ENCODE measurements at regions not wholly inside any gene's neighbourhood (a gene's known extent, or its start where the extent isn't known, plus 50 kb on each side); places are given as distances from the start of the nearest gene placed in this dataset.

- ATAC-seq (ENCODE audit: low read depth), result no peak
- Histone ChIP-seq H3K4me1 (ENCODE audit: control insufficient read depth, insufficient read depth, low read length) (no peaks in the 10 kb centered on the region), H3K4me3 (ENCODE audit: insufficient read depth, low read depth, low read length) (no peak overlapping the region), H2BK15ac (ENCODE audit: low read depth, low read length) (no peak overlapping the region), H3K56ac (ENCODE audit: extremely low read depth, insufficient read depth, low read length) (no peak overlapping the region), H3K18ac (ENCODE audit: low read depth, low read length) (no peak overlapping the region), H2AK5ac (ENCODE audit: low read depth, low read length) (no peak overlapping the region), H4K8ac (ENCODE audit: low read depth in 2 of 2, low read length in 2 of 2) (no peak overlapping the region), H2BK5ac (ENCODE audit: low read depth, low read length, poor library complexity, severe bottlenecking) (no peak overlapping the region), H4K20me1 (ENCODE audit: insufficient read depth, low read length) (no peaks in the 10 kb centered on the region), H3K9me3 (ENCODE audit: control insufficient read depth, insufficient read depth, low read length) (no peaks in the 10 kb centered on the region), H3K4ac (ENCODE audit: low read depth, low read length) (no peak overlapping the region), H4K91ac (ENCODE audit: insufficient read depth, low read depth, low read length) (no peak overlapping the region), H3K4me2 (ENCODE audit: low read depth, low read length) (no peak overlapping the region), H3K14ac (replicated peaks; ENCODE audit: low read depth, low read length) (no peak overlapping the region), H4K5ac (ENCODE audit: low read depth, low read length) (no peak overlapping the region), H3K36me3 (ENCODE audit: control insufficient read depth, insufficient read depth, low read length) (no peaks in the 10 kb centered on the region), H2AK9ac (replicated peaks; ENCODE audit: low read depth, low read length, poor library complexity) (no peak overlapping the region), H2BK20ac (ENCODE audit: low read depth, low read length) (no peak overlapping the region), H3K27me3 (ENCODE audit: control insufficient read depth, insufficient read depth, low read length) (no peaks in the 10 kb centered on the region), H3K23ac (ENCODE audit: low read depth, low read length) (no peak overlapping the region), H3K79me1 (ENCODE audit: low read depth in 1 of 2, low read length in 2 of 2) (no peaks in the 10 kb centered on the region), H2AFZ (replicated peaks; ENCODE audit: low read length, poor library complexity) (no peak overlapping the region), H3K9me1 (ENCODE audit: insufficient read depth, low read length) (no peaks in the 10 kb centered on the region), H3K9ac (ENCODE audit: low read depth, low read length) (no peak overlapping the region), H3K27ac (ENCODE audit: insufficient read depth, low read length) (no peak overlapping the region), H2BK120ac (ENCODE audit: low read depth, low read length) (no peak overlapping the region)
- in situ Hi-C loops (cut with MboI; ENCODE audit: low sequenced_read_pairs), result no loop called here
- TF ChIP-seq RCOR1 (IDR thresholded peaks at IDR 0.05; ENCODE audit: insufficient replicate concordance, low read length) (no peak), NFE2L2 (IDR thresholded peaks at IDR 0.05; ENCODE audit: low read depth, low read length) (no peak), FOS (IDR thresholded peaks at IDR 0.05; ENCODE audit: low read depth, low read length) (no peak), MAFK (IDR thresholded peaks at IDR 0.05; ENCODE audit: low read depth, low read length) (no peak), RAD21 (IDR thresholded peaks at IDR 0.05; ENCODE audit: low read length) (no peak), MAZ (IDR thresholded peaks at IDR 0.05; ENCODE audit: borderline replicate concordance, low read depth, low read length) (no peak), USF2 (IDR thresholded peaks at IDR 0.05; ENCODE audit: low read depth, low read length) (no peak), SMC3 (IDR thresholded peaks at IDR 0.05; ENCODE audit: low read depth, low read length) (no peak), RFX5 (IDR thresholded peaks at IDR 0.05; ENCODE audit: low read depth, low read length) (no peak), MXI1 (IDR thresholded peaks at IDR 0.05; ENCODE audit: borderline replicate concordance, low read depth, low read length) (no peak), POLR2A (IDR thresholded peaks at IDR 0.05; ENCODE audit: low read depth, low read length) (no peak), CEBPB (IDR thresholded peaks at IDR 0.05; ENCODE audit: low read depth, low read length) (no peak), CHD1 (IDR thresholded peaks at IDR 0.05; ENCODE audit: low read depth, low read length) (no peak), BHLHE40 (IDR thresholded peaks at IDR 0.05; ENCODE audit: low read depth, low read length) (no peak)
- TF ChIP-seq, protein P1, sequence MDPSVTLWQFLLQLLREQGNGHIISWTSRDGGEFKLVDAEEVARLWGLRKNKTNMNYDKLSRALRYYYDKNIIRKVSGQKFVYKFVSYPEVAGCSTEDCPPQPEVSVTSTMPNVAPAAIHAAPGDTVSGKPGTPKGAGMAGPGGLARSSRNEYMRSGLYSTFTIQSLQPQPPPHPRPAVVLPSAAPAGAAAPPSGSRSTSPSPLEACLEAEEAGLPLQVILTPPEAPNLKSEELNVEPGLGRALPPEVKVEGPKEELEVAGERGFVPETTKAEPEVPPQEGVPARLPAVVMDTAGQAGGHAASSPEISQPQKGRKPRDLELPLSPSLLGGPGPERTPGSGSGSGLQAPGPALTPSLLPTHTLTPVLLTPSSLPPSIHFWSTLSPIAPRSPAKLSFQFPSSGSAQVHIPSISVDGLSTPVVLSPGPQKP (IDR thresholded peaks at IDR 0.05; ENCODE audit: borderline replicate concordance, low read depth, low read length), result no peak
- TF ChIP-seq, protein P2, sequence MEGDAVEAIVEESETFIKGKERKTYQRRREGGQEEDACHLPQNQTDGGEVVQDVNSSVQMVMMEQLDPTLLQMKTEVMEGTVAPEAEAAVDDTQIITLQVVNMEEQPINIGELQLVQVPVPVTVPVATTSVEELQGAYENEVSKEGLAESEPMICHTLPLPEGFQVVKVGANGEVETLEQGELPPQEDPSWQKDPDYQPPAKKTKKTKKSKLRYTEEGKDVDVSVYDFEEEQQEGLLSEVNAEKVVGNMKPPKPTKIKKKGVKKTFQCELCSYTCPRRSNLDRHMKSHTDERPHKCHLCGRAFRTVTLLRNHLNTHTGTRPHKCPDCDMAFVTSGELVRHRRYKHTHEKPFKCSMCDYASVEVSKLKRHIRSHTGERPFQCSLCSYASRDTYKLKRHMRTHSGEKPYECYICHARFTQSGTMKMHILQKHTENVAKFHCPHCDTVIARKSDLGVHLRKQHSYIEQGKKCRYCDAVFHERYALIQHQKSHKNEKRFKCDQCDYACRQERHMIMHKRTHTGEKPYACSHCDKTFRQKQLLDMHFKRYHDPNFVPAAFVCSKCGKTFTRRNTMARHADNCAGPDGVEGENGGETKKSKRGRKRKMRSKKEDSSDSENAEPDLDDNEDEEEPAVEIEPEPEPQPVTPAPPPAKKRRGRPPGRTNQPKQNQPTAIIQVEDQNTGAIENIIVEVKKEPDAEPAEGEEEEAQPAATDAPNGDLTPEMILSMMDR (conservative IDR thresholded peaks at IDR 0.05; ENCODE audit: low read depth, low read length), result no peak
- no TSS peak for BruUV-seq (replicated peaks)
- intact Hi-C loops (cut with micrococcal nuclease), result no loop called here
- no peak for DNase-seq
- ChIA-PET POLR2A (ENCODE audit: unreplicated experiment) (no interaction called here), CTCF (no interaction called here)
- dilution Hi-C loops (cut with HindIII; ENCODE audit: low sequenced_read_pairs, unreplicated experiment), result no loop called here
- no CpG with 5 or more reads among the region's 1 CpG for WGBS, 2 experiments (ENCODE audit: extremely low coverage in 2 of 2, insufficient read length in 1 of 2)
Measured at GRCh38 chr5:106640511-106640910, 1030.2 kb downstream of the EFNA5 start.

All from IMR-90 (cell line).